DOHH2 (cell line): ENCODE measurements at regions not wholly inside any gene's neighbourhood (a gene's known extent, or its start where the extent isn't known, plus 50 kb on each side); places are given as distances from the start of the nearest gene placed in this dataset.

Experiments used
- EZH2phosphoT487 ChIP-seq: fragments of 200-600 bp; sonication (generic); IDR thresholded peaks from 2 replicates; pipeline ENCODE4 v1.6.1; 2017; ENCODE audit warnings: borderline replicate concordance, mild to moderate bottlenecking, antibody characterized with exemption, low read length, moderate library complexity, mixed read lengths
- TF ChIP-seq, protein P1 (sequence below): fragments of 200-600 bp; sonication (generic); IDR thresholded peaks from one replicate; pipeline ENCODE4 v1.5.1; 2014; ENCODE audit warnings: antibody characterized with exemption, mild to moderate bottlenecking, low read depth, low read length; ENCODE audit not compliant: poor library complexity, severe bottlenecking

DNA sequence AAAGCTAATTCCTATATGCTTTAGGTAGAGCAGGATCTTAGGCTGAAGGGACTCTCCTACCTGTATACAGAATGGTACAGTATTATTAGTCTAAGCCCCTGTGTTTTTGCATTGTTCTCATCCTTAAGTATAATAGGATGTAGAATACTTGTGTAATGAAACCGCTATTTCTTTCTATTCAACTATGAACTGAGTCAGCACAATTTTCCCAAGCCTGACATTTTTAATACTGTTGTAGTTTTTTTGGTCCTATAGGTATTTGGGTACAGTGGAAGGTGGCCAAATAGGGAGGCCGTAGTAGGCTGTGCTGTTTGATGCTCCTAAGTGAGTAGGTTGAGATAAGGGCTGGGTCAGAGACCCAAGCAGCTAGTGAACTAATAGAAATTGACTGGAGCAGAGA lies 205.1 kb downstream of the MACC1 start:
- TF ChIP-seq, protein P1, sequence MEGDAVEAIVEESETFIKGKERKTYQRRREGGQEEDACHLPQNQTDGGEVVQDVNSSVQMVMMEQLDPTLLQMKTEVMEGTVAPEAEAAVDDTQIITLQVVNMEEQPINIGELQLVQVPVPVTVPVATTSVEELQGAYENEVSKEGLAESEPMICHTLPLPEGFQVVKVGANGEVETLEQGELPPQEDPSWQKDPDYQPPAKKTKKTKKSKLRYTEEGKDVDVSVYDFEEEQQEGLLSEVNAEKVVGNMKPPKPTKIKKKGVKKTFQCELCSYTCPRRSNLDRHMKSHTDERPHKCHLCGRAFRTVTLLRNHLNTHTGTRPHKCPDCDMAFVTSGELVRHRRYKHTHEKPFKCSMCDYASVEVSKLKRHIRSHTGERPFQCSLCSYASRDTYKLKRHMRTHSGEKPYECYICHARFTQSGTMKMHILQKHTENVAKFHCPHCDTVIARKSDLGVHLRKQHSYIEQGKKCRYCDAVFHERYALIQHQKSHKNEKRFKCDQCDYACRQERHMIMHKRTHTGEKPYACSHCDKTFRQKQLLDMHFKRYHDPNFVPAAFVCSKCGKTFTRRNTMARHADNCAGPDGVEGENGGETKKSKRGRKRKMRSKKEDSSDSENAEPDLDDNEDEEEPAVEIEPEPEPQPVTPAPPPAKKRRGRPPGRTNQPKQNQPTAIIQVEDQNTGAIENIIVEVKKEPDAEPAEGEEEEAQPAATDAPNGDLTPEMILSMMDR = no peak
- TF ChIP-seq EZH2phosphoT487 = no peak
